HCT116 (cell line): ENCODE measurements at regions not wholly inside any gene's neighbourhood (a gene's known extent, or its start where the extent isn't known, plus 50 kb on each side); places are given as distances from the start of the nearest gene placed in this dataset.

Experiments
- CTCF ChIP-seq, 3 experiments: fragments of 200-600 bp in 1 of 3; sonication (generic) in 1 of 3; IDR thresholded peaks in 2 of 3; conservative IDR thresholded peaks in 1 of 3; 2 replicates each; pipeline ENCODE4 v1.5.1; 2012 to 2017; ENCODE audit warnings: low read depth in 2 of 3, low read length in 2 of 3, antibody characterized with exemption in 1 of 3, borderline replicate concordance in 1 of 3, control low read depth in 1 of 3, mild to moderate bottlenecking in 1 of 3, mixed read lengths in 1 of 3, mixed run types in 1 of 3, moderate library complexity in 1 of 3; ENCODE audit not compliant: insufficient read depth in 1 of 3
- ELF1 ChIP-seq: IDR thresholded peaks from 2 replicates; pipeline ENCODE4 v1.6.1; 2012; ENCODE audit warnings: low read depth, borderline replicate concordance
- EZH2 ChIP-seq: fragments of 200-600 bp; sonication (generic); IDR thresholded peaks from 2 replicates; pipeline ENCODE4 v1.6.1; 2017; ENCODE audit warnings: antibody characterized with exemption, mixed run types
- MAX ChIP-seq: IDR thresholded peaks from 2 replicates; pipeline ENCODE4 v1.6.1; 2012
- POLR2A ChIP-seq: IDR thresholded peaks from 2 replicates; pipeline ENCODE4 v1.7.0; 2011; ENCODE audit warnings: borderline replicate concordance; ENCODE audit not compliant: insufficient read depth, insufficient read length; ENCODE audit errors: extremely low read depth
- POLR2AphosphoS5 ChIP-seq: IDR thresholded peaks from 2 replicates; pipeline ENCODE4 v1.6.1; 2011; ENCODE audit warnings: mild to moderate bottlenecking, low read depth, low read length, moderate library complexity
- REST ChIP-seq: IDR thresholded peaks from 2 replicates; pipeline ENCODE4 v1.6.1; 2012; ENCODE audit warnings: low read depth
- ZNF274 ChIP-seq: fragments of 200-500 bp; sonication (Bioruptor generic); IDR thresholded peaks from 2 replicates; pipeline ENCODE4 v1.6.1; 2014; ENCODE audit warnings: mild to moderate bottlenecking, low read depth, low read length, inconsistent platforms

DNA sequence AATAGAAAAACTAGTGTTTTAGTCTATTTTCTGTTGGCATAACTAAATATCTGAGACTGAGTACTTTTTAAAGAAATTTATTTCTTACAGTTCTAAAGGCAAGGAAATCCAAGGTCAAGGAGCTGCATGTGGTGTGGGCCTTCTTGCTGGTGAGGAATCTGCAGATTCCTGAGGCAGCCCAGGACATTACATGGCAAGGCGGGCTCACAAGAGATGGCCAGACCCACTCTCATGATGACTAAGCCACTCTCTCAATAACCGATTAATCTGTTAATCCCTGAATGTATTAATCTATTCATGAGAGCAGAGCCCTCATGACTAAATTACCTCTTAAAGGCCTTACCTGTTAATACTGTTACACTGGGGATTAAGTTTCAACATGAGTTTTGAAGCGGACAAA is 340.8 kb downstream of the GRXCR1 start:
- no peak for TF ChIP-seq EZH2
- no peak for TF ChIP-seq POLR2A
- TF ChIP-seq ELF1: no peak
- TF ChIP-seq REST: no peak
- TF ChIP-seq CTCF (IDR thresholded peaks at IDR 0.05 in 2 of 3, conservative IDR thresholded peaks at IDR 0.05 in 1 of 3; ENCODE audit: borderline replicate concordance in 1 of 3, insufficient read depth in 1 of 3, low read depth in 2 of 3, low read length in 2 of 3): no peak
- TF ChIP-seq POLR2AphosphoS5: no peak
- no peak for TF ChIP-seq MAX
- TF ChIP-seq ZNF274: no peak
